Glomerular visceral epithelial cell (primary cell): ENCODE measurements at regions not wholly inside any gene's neighbourhood (a gene's known extent, or its start where the extent isn't known, plus 50 kb on each side); places are given as distances from the start of the nearest gene placed in this dataset.
A peak's percentile ranks its signal among the peaks of the same experiment; 100 is the strongest.
"Not testable (repeated sequence)": the region's sequence is repeated elsewhere in the genome, so short reads cannot be mapped to it uniquely, and the experiment has no call there.

Experiments used
- DNase-seq: peaks from one replicate; pipeline ENCODE4 v3.0.0-alpha.2; 2016; ENCODE audit errors: extremely low spot score

GRCh38 chr6:51052716-51053115, 234.0 kb downstream of the TFAP2B start:
- not testable (repeated sequence) for DNase-seq

GRCh38 chr6:51055316-51055715, 236.6 kb downstream of the TFAP2B start:
- DNase-seq, result not testable (repeated sequence)

GRCh38 chr6:51057296-51057695, 238.6 kb downstream of the TFAP2B start:
- no peak for DNase-seq

- no peak for DNase-seq
Observed at GRCh38 chr6:51060262-51060762, 241.6 kb downstream of the TFAP2B start.

GRCh38 chr6:51062166-51062722, 243.6 kb downstream of the TFAP2B start:
- DNase-seq, result no peak

GRCh38 chr6:51077821-51078518, 259.3 kb downstream of the TFAP2B start:
- DNase-seq, result no peak

- DNase-seq, result no peak
Observed at GRCh38 chr6:51090343-51090742, 271.7 kb downstream of the TFAP2B start.

- peak; percentile 13 for DNase-seq
Observed at GRCh38 chr6:51093871-51094270, 275.2 kb downstream of the TFAP2B start.

- peak; percentile 21 for DNase-seq
Observed at GRCh38 chr6:51094271-51094670, 275.6 kb downstream of the TFAP2B start.

- DNase-seq, result no peak
Observed at GRCh38 chr6:51098246-51098645, 279.6 kb downstream of the TFAP2B start.

- peak; percentile 50 for DNase-seq
Observed at GRCh38 chr6:51098791-51099190, 280.1 kb downstream of the TFAP2B start.

GRCh38 chr6:51099201-51099600, 280.5 kb downstream of the TFAP2B start:
- DNase-seq, result no peak

GRCh38 chr6:51105357-51105756, 286.7 kb downstream of the TFAP2B start:
- no peak for DNase-seq

GRCh38 chr6:51107769-51108203, 289.1 kb downstream of the TFAP2B start:
- no peak for DNase-seq

- DNase-seq, result no peak
Observed at GRCh38 chr6:51108563-51109234, 290.0 kb downstream of the TFAP2B start.

- no peak for DNase-seq
Observed at GRCh38 chr6:51112731-51113130, 294.1 kb downstream of the TFAP2B start.

- DNase-seq, result no peak
Observed at GRCh38 chr6:51116723-51117122, 298.1 kb downstream of the TFAP2B start.

GRCh38 chr6:51118792-51119191, 300.1 kb downstream of the TFAP2B start:
- DNase-seq, result no peak

GRCh38 chr6:51120016-51120415, 301.3 kb downstream of the TFAP2B start:
- DNase-seq, result no peak

GRCh38 chr6:51121380-51121976, 302.8 kb downstream of the TFAP2B start:
- not testable (repeated sequence) for DNase-seq

- DNase-seq, result no peak
Observed at GRCh38 chr6:51129043-51129442, 310.4 kb downstream of the TFAP2B start.

GRCh38 chr6:51137777-51138176, 319.1 kb downstream of the TFAP2B start:
- DNase-seq, result no peak
